ENCODE measurements at regions not wholly inside any gene's neighbourhood (a gene's known extent, or its start where the extent isn't known, plus 50 kb on each side); places are given as distances from the start of the nearest gene placed in this dataset.

- DNase-seq, result no peak
Measured at GRCh38 chr12:43087195-43088091, 464.6 kb downstream of the ADAMTS20 start.

- DNase-seq, result no peak
Measured at GRCh38 chr12:43079476-43079875, 472.5 kb downstream of the ADAMTS20 start.

- DNase-seq, result no peak
Measured at GRCh38 chr12:43078976-43079375, 473.0 kb downstream of the ADAMTS20 start.

- no peak for DNase-seq
Measured at GRCh38 chr12:43072431-43072830, 479.6 kb downstream of the ADAMTS20 start.

GRCh38 chr12:43069768-43070221 lies 480.2 kb upstream of the PRICKLE1 start:
- DNase-seq, result no peak

GRCh38 chr12:43066471-43066870 lies 476.9 kb upstream of the PRICKLE1 start:
- DNase-seq, result no peak

GRCh38 chr12:43063650-43064049 lies 474.1 kb upstream of the PRICKLE1 start:
- DNase-seq, result no peak

- DNase-seq, result no peak
Measured at GRCh38 chr12:43062201-43062895, 472.8 kb upstream of the PRICKLE1 start.

GRCh38 chr12:43060742-43061141 lies 471.2 kb upstream of the PRICKLE1 start:
- no peak for DNase-seq

GRCh38 chr12:43058616-43059015 lies 469.1 kb upstream of the PRICKLE1 start:
- no peak for DNase-seq

- no peak for DNase-seq
Measured at GRCh38 chr12:43057566-43057965, 468.0 kb upstream of the PRICKLE1 start.

- no peak for DNase-seq
Measured at GRCh38 chr12:43054085-43054484, 464.5 kb upstream of the PRICKLE1 start.

- DNase-seq, result no peak
Measured at GRCh38 chr12:43052441-43052840, 462.9 kb upstream of the PRICKLE1 start.

- no peak for DNase-seq
Measured at GRCh38 chr12:43044241-43044640, 454.7 kb upstream of the PRICKLE1 start.

GRCh38 chr12:43038991-43039390 lies 449.4 kb upstream of the PRICKLE1 start:
- no peak for DNase-seq

- no peak for DNase-seq
Measured at GRCh38 chr12:43029971-43030370, 440.4 kb upstream of the PRICKLE1 start.

- no peak for DNase-seq
Measured at GRCh38 chr12:43028826-43029225, 439.3 kb upstream of the PRICKLE1 start.

- DNase-seq, result no peak
Measured at GRCh38 chr12:43022838-43023237, 433.3 kb upstream of the PRICKLE1 start.

- DNase-seq, result no peak
Measured at GRCh38 chr12:43015090-43015737, 425.7 kb upstream of the PRICKLE1 start.

- DNase-seq, result no peak
Measured at GRCh38 chr12:43011383-43011926, 421.9 kb upstream of the PRICKLE1 start.

- no peak for DNase-seq
Measured at GRCh38 chr12:43009846-43010240, 420.3 kb upstream of the PRICKLE1 start.

- no peak for DNase-seq
Measured at GRCh38 chr12:43008953-43009845, 419.7 kb upstream of the PRICKLE1 start.

All from inflammatory macrophage treated with lipopolysaccharide for 1 hour (primary cell).